ENCODE measurements at regions not wholly inside any gene's neighbourhood (a gene's known extent, or its start where the extent isn't known, plus 50 kb on each side); places are given as distances from the start of the nearest gene placed in this dataset.

DNA sequence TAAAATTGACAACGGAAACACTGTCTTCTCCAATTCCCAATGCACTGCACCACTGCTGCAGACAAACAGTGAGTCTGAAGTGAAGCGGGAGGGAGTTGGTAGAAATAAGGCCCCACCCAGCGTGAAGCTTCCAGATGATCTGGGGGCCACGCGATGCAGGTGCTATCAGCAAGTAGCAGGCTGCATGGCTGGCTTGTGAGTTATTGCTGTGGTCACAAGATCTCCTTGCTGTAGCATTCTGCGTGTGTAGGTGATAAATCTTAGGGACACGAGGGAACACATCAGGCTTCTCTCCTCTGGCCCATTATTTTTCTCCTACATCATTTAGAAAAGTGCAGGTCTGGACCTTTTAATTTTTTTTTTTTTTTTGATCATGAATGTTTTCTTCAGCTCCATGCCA is 407.6 kb downstream of the TMEM114 start:
- TF ChIP-seq, protein P1, sequence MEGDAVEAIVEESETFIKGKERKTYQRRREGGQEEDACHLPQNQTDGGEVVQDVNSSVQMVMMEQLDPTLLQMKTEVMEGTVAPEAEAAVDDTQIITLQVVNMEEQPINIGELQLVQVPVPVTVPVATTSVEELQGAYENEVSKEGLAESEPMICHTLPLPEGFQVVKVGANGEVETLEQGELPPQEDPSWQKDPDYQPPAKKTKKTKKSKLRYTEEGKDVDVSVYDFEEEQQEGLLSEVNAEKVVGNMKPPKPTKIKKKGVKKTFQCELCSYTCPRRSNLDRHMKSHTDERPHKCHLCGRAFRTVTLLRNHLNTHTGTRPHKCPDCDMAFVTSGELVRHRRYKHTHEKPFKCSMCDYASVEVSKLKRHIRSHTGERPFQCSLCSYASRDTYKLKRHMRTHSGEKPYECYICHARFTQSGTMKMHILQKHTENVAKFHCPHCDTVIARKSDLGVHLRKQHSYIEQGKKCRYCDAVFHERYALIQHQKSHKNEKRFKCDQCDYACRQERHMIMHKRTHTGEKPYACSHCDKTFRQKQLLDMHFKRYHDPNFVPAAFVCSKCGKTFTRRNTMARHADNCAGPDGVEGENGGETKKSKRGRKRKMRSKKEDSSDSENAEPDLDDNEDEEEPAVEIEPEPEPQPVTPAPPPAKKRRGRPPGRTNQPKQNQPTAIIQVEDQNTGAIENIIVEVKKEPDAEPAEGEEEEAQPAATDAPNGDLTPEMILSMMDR (IDR thresholded peaks at IDR 0.05): no peak
- TF ChIP-seq MAFK (IDR thresholded peaks at IDR 0.05; ENCODE audit: partially characterized antibody) (no peak), EP300 (IDR thresholded peaks at IDR 0.05) (no peak)
- TF ChIP-seq, protein P2, sequence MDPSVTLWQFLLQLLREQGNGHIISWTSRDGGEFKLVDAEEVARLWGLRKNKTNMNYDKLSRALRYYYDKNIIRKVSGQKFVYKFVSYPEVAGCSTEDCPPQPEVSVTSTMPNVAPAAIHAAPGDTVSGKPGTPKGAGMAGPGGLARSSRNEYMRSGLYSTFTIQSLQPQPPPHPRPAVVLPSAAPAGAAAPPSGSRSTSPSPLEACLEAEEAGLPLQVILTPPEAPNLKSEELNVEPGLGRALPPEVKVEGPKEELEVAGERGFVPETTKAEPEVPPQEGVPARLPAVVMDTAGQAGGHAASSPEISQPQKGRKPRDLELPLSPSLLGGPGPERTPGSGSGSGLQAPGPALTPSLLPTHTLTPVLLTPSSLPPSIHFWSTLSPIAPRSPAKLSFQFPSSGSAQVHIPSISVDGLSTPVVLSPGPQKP (IDR thresholded peaks at IDR 0.05; ENCODE audit: low read depth, low read length): no peak

Data from A549 (cell line).